NCI-H1105 treated with DMSO at 0.1 percent for 48 hours (cell line): ENCODE measurements at regions not wholly inside any gene's neighbourhood (a gene's known extent, or its start where the extent isn't known, plus 50 kb on each side); places are given as distances from the start of the nearest gene placed in this dataset.

ENCODE experiments used
- DNase-seq: peaks from one replicate; lab custom pipeline; 2025; lab: John Stamatoyannopoulos, UW

DNA sequence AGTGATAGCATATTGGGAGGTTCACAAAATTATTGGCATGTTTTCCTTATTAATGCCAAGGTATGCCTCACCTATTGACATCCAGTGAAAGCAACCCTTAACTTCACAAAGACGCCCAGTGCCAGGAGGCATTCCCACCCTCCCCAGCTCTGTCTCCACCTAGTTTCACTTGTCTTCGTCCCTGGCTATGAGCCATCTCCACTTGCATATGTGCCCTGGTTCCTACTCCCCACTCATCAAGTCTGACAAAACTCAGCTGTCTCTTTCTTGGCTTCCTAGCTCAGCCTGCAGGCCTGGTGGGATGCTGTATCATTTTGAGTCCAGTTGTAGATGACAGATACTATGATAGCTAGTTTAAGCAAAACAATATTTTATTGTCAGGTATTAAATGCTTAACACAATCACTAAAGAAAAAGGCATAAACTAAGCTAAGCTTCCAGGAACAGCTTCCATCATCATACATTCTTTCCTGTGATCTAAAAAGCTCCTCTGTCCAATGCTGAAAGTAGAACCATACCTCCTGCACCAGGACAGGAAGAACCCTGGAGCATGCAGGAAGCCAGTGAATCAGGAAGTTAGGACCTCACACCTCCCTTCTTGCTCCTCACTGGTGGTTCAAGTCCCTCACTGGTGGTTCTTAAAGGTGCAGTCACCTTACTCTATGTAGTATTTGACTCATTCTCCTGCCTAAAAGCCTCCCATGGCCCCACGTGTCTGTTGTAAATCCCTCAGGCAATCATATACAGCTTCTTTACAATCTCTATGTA, 410.3 kb upstream of the RASGEF1B start:
- DNase-seq: no peak

DNA sequence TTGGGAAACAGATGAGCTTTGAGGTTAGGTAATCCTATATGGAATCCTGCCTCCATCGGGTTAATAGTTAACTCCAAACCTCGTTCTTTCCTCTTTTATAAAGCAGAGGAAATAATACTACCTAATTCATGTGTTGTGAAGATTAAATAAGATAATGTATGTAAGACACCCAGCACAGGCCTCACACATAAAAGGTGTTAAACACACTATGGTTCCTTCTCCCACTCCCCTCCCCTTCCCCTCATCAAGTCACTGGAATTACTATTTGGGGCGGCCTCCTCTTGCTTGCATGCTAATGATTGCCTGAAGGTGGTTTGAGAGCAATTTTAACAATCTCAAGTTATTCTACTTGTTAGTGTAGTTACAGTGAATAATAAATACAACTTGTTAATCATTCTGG, 404.4 kb upstream of the RASGEF1B start:
- DNase-seq: no peak

DNA sequence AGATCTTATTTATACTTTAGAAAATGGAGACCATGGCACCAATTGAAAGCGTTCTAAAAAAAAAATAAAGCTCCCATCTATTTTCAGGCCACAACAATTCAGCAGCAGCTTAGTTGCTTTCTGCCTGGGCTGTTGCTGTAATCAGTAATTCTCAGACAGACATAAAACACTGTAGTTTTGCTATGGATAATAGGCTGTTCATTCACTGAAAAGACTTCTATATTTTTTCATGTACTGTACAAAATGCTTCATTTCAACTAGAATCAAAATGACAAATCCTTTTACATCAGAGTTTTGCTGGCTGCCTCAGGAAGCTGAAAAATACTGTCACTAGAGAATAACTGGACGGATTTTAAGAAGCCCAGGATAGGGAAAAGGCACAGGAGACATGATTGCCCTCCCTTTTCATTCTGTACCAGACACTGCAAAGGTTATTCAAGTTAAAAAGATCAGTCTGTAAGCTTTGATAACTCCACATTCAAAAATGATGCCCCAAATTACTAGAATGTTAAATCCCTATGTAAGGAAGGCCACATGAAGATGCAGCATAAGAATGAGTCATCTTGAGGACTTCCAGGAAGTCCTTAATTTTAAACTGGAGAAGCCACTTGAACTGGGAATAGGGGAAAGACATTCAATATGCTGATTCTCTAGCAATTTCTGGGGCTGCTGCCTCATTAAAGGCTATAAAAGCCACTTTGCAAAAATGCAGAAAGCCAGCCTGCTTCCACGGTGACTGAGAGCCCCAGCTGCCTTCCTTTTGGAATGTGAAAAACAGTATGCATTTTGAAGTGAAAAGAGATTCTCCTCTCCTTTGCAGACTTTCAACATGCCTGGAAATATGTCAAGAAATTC, 403.2 kb upstream of the RASGEF1B start:
- DNase-seq: no peak

DNA sequence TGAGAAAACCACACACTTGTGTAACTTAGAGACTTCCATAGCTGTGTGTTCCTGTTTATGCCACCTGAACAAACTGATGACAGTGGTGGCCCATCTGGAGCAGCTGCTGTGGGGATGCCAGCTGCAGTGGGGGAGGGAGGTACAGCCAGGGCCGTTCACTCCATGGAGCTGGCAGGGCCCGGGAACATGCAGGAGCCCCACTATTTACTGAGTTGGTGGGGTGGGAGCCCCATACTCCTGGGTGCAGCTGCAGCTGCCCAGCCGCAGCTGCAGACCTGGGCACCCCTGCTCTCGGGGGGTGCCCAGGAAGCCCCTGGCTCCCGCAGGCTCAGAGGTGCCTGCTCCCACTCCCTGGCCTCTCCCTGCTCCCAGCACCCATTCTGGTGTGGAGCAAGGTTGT, 398.6 kb upstream of the RASGEF1B start:
- no peak for DNase-seq

GRCh38 chr4:81860111-81860510, 388.4 kb upstream of the RASGEF1B start:
- DNase-seq: no peak

GRCh38 chr4:81854406-81854805, 382.7 kb upstream of the RASGEF1B start:
- no peak for DNase-seq

- no peak for DNase-seq
These were observed 380.5 kb upstream of the RASGEF1B start for GRCh38 chr4:81852031-81852715.

DNA sequence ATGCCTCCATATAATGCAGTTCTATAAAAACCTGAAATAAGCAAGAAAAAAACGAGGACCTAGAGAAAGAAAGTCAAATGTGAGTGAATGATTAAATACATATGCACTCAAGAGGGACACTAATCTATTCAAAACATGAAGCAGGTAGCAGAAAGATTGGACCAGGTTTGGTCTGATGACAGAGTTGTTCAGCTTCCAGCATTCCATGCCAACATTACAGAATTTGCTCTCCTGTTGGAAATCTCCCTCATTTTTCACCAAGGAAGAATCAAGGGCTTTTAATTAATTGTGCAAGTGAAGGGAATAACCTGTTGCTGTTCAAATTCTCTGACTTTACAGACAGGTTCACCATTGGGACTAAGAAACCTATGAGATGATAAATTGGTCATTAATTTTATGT, 379.0 kb upstream of the RASGEF1B start:
- DNase-seq: no peak

- no peak for DNase-seq
These were observed 374.1 kb upstream of the RASGEF1B start for GRCh38 chr4:81845761-81846160.

DNA sequence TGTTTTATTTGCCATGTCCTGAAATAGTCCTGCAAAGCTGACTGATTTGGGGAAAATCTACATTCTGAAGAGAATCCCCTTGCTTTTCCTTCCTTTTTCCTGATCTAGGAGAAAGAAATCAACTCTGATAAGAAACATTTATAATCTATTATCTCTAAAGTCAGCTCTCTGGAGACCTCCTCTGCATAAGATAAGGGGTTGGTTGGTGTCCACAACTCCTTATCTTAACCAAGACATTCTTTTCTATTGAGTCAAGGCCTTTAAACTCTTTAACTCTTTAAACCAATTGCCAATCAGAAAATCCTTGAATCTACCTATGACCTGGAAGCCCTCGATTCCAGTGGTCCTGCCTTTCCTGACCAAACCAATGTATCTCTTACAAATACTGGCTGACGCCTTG, 373.6 kb upstream of the RASGEF1B start:
- no peak for DNase-seq

DNA sequence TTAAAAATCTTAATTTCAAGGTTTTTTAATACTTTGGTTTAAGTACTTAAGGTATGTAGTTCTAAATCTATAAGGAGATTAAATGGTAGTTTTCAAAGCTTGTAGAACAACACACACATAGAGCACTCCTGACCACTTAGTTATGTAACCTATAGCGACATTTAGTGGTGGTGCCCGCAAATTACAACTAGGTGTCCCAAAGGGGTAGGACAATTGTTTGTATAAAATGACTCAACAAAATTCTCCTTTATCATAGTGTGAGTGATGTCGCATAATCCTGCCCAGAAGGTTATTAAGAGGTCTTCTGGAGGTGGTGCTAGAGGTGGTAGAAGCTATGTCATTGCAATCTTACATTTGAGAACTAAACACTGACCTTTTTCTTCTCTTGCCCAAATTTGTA, 373.0 kb upstream of the RASGEF1B start:
- DNase-seq: peak; percentile 71

GRCh38 chr4:81839347-81840042, 367.8 kb upstream of the RASGEF1B start:
- peak; percentile 87 for DNase-seq

DNA sequence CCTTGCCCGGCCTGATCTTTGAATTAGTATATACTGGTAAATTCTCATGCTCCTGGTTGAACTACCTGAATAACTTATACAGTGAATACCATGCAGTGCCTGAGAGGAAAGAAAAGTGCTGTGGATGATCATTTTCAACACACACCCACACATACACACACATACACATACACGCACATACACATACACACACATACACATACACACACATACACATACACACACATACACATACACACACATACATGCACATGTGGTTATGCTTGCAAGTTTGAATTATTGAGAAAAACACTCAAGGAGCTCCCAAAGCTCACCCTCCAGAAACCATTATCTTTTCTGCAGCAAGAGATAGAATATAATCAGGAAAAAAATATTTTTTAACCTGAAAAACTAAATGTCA, 366.9 kb upstream of the RASGEF1B start:
- DNase-seq: no peak

DNA sequence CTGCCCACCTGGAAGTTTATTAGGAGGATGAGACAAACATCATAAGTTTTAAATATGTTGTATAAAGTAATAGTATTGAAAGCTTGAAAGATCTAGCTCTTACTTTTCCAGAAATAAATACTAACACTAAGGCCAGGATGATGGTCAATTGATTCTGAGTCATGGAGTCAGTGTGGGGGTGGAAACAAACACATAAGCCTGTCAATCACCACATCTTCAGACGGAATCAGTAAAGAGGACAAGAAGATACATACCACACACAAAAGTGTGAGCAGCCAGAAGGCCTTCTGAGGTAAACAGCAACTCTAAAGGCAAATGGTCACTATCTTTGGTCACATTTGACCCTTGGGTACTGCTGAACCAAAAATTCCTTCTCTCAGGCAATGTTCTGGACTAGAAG, 365.0 kb upstream of the RASGEF1B start:
- DNase-seq: no peak

DNA sequence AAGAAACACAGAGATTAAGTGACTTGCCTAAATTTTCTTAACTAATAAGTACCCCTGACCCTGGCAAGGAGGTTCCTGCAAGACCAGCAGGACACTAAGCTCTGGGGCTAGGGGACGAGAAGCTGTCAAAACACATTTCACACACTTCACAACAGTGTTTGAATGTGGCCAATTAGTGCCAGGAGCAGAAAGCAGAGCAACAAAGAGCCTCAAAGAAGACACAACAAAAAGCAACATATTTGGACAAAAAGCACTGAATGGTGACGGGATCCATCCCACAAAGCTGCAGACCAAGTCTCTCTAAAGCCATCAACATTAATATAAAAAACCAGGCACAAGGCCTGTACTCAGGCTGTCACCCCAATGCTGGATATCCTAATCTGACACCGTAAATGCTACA, 361.9 kb upstream of the RASGEF1B start:
- DNase-seq: no peak

DNA sequence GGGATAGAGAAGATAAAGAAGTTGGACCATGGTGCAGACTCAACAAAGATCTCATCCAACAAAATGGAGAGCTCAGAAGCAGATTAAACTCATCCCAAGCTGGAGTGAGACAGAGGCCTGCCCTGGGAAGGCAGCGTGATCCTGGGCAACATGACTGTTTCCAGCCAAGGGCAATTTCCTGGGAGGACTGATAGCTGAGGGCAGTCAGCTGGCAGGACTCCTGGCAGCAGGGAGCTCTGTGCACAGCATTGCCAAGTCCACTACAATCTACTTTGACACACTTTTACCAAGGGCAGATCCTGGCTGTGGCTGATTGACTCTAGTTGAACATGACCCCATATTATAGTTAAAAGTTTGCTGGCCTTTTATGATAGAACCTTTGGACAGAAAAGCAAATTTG, 357.3 kb upstream of the RASGEF1B start:
- no peak for DNase-seq

DNA sequence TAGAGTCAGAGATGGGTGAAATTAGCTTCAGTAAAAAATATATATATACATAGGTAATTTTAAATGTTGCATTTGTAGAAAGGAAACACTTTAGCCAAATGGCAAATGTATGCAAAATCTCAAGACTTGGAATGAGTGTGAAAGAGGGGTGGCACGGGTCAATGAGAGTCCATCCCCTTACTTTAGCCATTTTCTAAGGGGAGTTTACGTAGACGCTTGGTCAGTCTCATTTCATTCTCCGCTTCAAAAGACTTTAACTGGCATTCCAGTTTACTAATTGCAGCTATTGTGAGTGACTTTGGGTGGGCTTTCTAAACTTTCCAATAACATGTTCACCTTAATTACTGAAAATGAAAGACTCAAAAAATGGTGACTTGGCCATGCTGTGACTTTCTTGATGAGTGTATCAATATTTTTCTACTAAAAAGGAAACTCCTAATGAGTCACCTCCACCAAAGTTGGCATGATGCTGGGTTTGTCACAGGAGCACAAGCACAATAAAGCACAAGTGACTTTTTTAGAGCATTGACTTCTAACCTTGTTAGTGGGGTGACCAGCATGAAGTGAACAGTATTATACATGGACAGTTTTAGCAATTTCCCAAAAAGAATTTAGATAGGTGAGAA, 356.0 kb upstream of the RASGEF1B start:
- no peak for DNase-seq

- no peak for DNase-seq
These were observed 355.2 kb upstream of the RASGEF1B start for GRCh38 chr4:81826817-81827424.

DNA sequence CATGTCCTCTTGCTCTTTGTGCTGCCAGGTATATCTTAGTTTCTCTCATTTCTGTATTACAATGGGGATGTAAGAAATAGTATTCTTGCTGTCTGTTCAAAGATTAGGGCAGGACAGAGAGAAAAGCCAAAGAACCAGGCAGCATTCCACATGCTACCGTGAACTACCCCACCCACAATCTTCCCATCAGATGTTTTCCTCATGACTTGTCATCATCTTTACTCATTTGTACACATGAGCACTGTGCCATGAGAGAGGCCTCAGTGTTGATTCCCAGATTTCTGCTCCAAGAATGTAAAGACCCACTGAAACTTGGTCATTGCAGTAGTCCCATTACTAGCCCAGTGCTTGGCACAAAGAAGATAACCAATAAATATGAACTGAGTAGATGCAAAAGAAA, 354.6 kb upstream of the RASGEF1B start:
- DNase-seq: no peak

GRCh38 chr4:81818385-81818920, 346.7 kb upstream of the RASGEF1B start:
- no peak for DNase-seq
